GM18951 (cell line): ENCODE measurements at regions not wholly inside any gene's neighbourhood (a gene's known extent, or its start where the extent isn't known, plus 50 kb on each side); places are given as distances from the start of the nearest gene placed in this dataset.

Experiments
- POLR2A ChIP-seq: IDR thresholded peaks from 4 replicates; pipeline ENCODE4 v1.6.1; 2011; ENCODE audit warnings: mild to moderate bottlenecking; ENCODE audit not compliant: insufficient read length, insufficient read depth; ENCODE audit errors: extremely low read depth
- in situ Hi-C: fragments of 300-500 bp; cut with MboI; formaldehyde crosslinking; loops from one replicate; pipeline ENCODE4 v1.12.0; 2022; ENCODE audit warnings: low sequenced_read_pairs, mixed read lengths, inconsistent platforms; ENCODE audit not compliant: unreplicated experiment

GRCh38 chr18:73891572-73892421 is 255.8 kb downstream of the FBXO15 start:
- no peak for TF ChIP-seq POLR2A
- in situ Hi-C loops: no loop called here

DNA sequence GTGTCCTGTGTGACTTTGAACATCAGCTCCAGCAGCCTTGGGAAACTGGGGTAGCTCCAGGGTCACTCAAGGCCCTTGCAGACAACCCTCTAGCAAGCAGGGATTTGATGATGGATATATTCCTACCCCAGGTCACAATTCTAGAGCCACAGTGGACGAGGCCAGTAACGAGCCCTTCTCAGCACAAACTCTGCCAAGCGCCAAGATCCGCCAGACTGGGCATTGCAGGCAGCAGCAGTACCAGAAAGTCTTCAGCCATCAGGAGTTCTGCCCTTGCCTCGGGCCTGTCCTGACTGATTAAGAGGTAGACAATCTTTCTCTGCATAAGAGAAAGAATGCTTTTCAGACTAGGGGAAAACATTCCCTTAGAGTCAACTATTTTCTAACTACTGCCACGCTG is 259.1 kb downstream of the FBXO15 start:
- in situ Hi-C loops: no loop called here
- no peak for TF ChIP-seq POLR2A

DNA sequence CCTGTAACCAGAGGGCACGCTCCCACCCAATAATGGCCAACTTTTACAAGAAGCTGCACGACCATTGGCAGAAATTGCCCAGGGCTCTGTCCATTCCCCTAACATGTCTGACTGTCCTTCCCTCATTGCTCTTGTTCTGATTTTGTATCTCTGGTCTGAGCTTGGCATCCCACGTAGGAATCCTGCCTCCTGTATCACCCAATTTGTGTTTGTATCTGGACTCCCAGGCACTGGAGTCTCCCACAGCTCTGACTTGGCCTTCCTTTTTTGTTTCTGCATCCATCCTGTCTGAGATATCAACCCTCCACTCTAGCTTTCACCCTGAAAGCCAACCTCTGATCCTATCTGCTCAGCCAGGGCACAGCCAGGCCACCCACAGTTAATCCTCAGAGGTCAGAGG is 259.8 kb downstream of the FBXO15 start:
- no peak for TF ChIP-seq POLR2A
- in situ Hi-C loops: no loop called here

DNA sequence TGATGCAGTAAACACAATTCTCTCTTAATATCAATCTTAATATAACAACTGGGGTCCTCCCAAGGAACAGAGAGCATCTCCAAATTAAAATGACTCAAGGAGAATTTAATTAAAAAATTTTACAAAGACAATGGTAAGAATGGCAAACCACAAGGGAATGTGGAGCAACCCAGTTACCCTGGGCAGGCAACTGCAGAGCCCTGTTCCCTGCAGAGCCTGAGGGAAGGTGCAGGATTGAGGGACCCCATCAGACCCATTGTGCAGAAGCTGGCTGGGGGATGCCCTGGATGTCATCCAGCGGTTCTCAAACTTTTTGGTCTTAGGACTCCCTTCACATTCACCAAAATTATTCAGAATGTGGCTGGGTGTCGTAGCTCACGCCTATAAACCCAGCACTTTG is 262.8 kb downstream of the FBXO15 start:
- in situ Hi-C loops: no loop called here
- TF ChIP-seq POLR2A: no peak

DNA sequence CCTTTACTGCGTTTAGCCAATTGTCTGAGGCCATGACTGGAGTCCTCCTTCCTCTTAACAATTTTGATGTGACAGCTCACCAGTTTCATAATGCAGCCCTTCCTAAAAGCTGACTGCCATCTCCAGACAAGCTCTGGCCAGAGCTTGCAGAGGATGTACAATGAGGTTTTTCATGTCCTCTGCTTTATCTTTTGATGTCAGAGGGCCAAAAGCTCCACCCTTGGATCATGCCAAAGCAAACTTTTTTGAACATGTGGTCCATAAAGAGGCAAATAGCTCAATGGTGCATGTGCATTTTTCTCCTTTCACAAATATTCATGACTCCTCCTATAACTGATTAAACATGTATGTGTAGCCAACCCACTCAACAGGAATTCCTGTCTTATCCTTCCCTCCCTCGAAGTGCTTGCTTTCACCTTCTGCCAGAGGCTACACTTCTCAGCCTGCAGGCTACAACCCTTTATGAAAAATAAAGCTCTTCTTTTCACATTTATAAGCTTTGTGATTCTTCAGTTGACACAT is 266.2 kb downstream of the FBXO15 start:
- in situ Hi-C loops: no loop called here

DNA sequence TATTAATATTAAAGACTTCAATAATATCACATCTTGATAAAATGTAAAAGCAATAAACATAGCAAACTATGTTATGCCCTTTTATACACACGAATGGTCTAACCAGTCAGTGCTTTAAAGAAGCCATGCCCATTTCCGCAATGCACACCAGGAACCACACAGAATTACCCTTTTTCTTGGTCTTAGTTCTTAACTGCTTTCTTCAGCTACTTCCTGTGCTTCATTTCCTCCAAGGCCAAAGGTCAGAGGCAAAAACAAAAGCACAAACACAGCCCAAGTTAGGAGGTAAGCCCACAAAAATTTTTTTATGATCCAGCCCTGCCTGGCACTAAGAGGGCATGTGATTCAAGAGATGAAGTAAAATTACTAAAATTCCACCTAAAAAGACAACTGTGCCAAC is 267.2 kb downstream of the FBXO15 start:
- in situ Hi-C loops: no loop called here

More for the DNA sequence above, 266.2 kb downstream of the FBXO15 start:
- no peak for TF ChIP-seq POLR2A

GRCh38 chr18:73879766-73880165 is 267.9 kb downstream of the FBXO15 start:
- TF ChIP-seq POLR2A: no peak
- in situ Hi-C loops: no loop called here

More for the DNA sequence above, 267.2 kb downstream of the FBXO15 start:
- TF ChIP-seq POLR2A: no peak

DNA sequence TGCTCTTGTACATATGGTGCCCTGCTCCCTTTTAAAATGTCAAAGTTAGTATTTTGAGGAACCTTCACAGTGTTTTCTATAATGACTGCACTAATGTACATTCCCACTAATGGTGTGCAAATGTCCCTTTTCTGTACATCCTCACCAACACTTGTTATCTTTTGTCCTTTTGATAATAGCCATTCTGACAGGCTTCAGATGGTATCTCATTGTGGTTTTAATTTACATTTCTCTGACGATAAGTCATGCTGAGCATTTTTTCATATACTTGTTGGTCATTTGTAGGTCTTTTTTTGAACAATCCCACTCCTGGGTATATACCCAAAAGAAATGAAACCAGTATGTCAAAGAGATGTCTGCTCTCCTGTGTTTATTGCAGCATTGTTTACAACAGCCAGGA is 268.3 kb downstream of the FBXO15 start:
- in situ Hi-C loops: no loop called here
- TF ChIP-seq POLR2A: no peak

DNA sequence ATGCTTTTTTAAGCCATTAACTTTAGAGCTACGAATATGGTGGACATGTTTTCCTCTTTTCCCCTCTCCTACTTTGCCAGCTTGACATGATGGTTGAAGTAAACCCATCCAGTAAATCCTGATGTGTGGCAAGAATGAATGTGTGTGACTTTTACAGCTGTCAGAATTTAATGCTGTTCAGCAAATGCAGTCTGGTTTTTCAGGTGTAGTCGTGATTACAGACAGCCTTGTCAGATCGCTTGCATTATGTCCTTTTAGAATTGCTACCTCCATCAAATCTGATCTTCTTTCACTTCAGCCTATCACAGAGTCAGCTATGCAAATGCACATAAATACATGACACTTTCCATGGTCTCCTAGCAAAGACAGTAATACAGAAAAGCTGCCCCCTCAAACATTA is 278.5 kb downstream of the FBXO15 start:
- in situ Hi-C loops: no loop called here
- TF ChIP-seq POLR2A: no peak

DNA sequence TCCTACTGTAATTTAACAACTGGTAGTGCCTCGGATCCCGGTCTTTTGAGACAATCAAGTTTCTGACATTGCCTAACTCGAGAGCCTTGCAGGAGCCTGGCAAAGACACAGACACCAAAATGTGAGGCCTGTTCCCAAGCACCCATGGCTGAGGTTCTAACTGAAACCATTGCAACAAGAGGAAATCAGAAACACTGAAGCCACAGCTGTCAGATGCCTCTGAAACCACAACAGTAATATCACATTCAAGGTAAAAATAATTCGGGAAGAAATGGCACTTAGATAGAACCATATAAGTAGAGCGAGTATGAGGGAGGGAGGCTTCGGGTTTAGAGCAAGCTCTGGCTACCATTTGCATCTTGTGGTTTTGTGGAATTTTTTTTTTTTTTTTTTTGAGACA is 285.9 kb downstream of the FBXO15 start:
- in situ Hi-C loops: no loop called here
- TF ChIP-seq POLR2A: no peak

- in situ Hi-C loops: no loop called here
- no peak for TF ChIP-seq POLR2A
Observed at GRCh38 chr18:73859837-73860397, 287.7 kb downstream of the FBXO15 start.

DNA sequence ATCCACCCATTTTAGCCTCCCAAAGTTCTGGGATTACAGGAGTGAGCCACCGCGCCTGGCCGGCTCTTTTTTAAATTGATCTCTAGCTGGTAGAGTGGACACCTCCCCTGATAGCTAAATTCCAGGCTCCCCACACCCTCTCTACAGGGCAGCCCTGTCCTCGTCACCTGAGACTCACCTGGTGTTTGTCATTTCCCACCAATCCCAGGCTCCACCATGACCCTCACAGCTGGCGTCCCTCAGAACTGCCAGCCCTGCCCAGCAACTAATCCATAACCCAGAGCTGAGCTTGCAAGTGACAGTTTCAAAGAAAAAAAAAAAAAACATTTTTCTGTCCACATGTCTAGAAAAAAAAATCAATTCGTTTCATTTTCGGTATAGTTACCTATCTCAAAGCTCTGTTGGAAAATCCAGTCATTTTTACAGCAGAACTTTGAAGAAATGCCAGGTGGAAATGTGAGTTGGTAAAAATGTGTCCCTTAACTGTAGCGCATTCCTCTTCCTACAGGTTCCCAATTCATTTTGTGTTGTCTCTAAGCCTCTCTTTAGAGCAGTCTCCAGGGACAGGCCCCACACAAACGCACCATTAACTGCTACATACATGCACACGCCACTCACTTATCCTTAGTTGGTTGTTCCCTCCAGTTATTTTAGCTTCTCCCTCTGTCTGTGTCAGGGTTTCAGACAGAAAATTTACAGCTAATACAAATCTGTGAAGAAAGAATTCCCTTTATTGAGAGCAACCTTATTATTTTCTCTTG is 294.7 kb downstream of the FBXO15 start:
- in situ Hi-C loops: no loop called here
- TF ChIP-seq POLR2A: no peak

GRCh38 chr18:73850782-73851181 is 296.9 kb downstream of the FBXO15 start:
- TF ChIP-seq POLR2A: no peak
- in situ Hi-C loops: no loop called here
